CD4-positive, alpha-beta T cell treated with Interferon alpha-2 for 1 hour (primary cell): ENCODE measurements at regions not wholly inside any gene's neighbourhood (a gene's known extent, or its start where the extent isn't known, plus 50 kb on each side); places are given as distances from the start of the nearest gene placed in this dataset.

Experiments used
- DNase-seq, 2 donors: peaks; one replicate each; pipeline ENCODE4 v3.0.0-alpha.2; 2020 to 2022

DNA sequence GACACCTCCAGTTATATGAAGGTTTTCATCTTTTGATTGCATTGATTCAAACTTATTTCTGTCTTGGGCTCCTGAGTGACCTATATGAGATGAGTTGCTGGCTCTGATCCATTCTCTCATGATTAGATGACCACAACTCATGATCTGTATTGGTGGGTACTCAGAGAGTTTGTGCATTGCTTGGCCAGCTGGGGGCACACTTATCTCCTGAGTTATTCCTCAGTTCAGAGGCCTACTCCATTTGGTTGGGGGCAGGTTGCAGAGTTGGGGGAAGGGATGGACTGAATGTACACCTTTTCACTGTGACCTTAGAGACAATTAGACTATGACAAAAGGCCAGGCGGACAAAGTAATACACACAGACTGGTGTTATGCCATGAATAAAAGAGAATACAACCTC lies 166.2 kb upstream of the SEMA6D start:
- DNase-seq = no peak

- DNase-seq = no peak
These were observed 165.8 kb upstream of the SEMA6D start for GRCh38 chr15:47551546-47551945.

- no peak for DNase-seq
These were observed 164.2 kb upstream of the SEMA6D start for GRCh38 chr15:47552978-47553608.

DNA sequence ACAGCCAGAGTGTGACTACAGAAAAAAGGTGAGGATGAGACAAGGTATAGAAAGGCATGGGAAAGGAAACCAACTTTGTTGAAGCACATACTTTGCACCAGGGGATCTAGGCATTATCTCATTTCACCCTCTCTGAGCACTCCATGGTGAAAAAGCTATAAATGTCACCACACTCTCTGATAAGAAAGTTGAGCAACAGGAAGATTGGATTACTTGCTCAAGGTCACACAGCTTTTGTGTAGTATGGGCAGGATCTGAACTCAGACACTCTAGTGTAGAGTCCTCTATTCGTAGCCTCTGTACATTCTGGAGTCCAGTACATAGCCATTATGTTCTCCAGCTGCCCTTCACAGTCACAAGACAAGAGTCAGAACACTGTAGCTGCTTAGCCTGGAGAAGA lies 163.4 kb upstream of the SEMA6D start:
- no peak for DNase-seq

DNA sequence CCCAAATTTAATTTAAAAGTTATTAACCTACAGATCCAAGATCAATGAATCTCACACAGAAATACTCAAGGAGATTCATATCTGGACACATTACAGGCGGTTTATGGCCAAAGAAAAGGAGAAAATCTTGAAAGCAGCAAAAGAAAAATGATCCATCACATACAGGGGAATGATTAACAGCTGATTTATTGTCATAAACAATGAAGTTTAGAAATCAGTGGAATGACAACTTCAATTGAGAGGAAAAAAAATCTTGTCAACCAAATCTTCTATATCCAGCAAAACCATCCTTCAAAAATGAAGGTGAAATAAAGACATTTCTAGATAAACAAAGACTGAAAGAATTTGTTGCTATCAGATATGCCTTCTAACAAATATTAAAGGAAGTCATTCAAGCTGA lies 156.2 kb upstream of the SEMA6D start:
- DNase-seq = no peak

DNA sequence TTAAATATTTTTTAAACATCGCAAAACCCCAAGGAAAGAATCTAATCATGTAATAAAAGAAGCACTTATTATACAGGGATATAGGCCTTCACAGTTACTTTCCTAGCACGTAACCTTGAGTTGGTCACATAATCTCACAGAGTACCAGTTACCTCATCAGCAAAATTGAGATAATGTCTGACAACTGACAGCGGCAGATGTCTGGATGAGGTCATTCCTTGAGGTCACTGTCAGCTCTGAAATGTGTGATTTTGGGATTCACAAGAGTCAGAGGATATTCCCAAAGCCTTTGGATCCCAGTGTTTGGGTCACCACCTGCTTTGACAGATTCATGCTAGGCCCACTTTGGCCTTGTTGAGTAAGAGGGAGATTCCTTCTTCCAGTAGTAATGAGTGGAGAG lies 151.4 kb upstream of the SEMA6D start:
- no peak for DNase-seq

DNA sequence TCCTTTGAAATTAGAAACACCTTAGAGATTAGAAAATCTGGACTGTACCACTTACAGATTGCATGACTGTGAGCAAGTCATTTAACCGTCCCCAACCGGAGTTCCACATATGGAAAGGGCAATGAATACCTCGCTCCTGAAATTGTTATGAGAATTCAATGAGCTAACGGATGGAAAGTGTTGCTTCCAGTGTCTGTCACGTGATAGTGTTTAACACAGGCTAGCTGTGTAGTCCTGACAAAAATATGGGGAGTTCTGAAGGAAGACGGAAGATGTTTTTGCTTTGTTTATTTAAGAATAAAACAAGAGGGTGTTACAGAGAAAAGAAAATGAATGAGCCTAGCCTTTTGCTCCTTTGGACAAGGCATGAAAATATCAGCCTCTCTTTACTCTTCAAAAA lies 150.7 kb upstream of the SEMA6D start:
- DNase-seq = no peak

DNA sequence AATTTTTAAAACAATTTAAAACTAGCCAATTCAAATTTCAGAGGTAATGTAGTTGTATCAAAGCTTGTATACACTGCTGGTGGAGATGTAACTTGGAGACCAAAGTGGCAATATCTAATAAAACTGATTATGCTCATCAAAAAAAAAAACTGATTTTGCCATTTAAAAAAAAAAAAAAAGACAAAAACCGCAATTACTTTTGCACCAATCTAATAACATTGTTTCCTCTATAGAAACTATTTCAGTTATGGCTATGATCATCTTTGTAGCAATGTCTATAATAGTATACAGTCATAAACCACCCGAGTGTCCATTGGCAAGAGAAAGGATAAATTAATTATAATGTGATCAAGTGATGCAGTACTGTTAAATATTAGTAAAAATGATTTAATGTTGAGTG lies 149.3 kb upstream of the SEMA6D start:
- DNase-seq = no peak

DNA sequence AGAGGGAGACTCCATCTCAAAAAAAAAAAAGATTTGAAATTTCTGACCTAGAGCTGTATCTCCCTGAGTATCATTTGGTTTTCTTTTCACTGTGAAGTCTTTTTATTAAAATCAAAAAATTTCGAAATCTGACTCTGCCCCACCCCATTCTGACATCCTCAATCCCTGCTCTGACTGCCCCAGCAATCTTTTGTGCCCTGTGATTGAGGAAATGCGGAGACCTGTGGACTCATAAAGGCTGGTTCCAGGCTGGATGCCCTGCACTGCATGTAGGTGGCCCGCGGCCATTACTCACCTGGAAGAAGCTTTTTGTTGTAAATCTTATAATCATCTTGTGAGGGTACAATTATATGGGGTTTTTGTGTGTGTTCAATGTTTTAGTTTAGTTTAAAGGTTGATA lies 147.3 kb upstream of the SEMA6D start:
- no peak for DNase-seq

GRCh38 chr15:47570451-47570850 lies 146.9 kb upstream of the SEMA6D start:
- no peak for DNase-seq

DNA sequence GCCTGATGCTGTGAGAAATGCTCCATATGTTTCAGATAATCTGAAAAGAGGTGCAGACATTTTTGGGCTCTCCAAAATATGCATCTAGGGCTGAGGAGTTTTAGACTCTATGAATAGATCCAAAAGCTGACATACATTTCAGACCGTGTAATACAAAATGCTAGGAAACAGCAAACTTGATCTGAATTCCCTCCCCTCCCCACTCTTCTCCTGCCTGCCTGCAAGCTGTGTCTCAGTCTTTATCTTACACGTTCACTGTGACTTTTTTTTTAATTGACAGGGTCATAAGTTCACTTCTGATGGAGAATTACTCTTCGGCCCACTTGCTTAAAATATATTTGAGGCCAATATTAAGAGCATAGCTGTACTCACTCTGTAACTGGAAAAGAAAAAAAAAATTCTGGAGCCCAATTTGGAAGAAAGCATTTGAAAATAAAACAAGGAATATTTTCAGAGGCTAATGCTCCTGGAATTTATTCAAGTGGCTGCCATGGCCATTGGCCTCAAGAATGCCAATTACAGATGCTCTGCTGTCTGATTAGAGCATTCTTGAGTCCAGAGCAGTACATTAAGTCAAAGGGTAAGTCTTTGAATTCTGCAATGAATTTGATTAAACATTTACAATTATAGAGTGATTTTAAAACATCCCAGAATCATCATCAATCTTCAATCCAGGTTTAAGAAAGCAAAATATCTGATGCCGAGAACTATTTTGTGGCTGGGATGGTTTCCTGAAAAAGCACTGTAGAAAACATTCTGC lies 146.2 kb upstream of the SEMA6D start:
- no peak for DNase-seq

DNA sequence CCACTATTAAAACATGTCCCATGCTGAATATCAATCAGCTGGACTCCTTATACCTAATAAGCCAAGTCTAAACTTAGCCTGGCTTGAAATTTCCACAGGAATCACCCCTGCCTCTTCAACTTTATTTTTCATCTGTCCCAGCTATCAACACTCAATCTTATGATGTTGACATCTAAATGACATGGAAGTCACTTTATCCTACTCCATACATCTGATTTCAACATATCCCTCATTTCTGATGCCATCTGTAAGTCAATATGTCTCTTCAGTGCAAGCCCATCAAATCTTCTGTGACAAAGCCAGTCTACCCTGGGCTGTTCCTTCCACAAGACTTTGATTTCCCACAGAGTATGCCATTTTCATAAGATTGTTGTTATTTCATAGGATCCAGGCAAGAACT lies 143.6 kb upstream of the SEMA6D start:
- DNase-seq = no peak

DNA sequence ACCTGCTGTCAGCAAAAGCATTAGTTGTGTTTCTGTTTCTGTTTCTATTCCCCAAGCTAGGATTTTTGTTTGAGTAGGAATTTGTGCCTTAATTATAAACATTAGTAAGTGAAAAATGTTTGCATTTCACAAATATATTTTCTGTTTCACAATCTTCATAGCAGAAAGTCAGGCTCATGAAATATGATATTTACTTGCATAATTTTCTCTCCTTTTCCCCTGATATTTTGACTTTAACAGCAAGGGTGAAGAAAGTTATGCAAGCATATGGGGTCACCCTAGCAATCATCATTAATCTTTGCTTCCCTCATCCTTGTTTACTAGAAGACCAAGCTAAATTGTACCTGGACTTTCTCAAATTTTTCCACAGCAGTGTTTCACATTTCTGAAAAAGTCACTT lies 140.3 kb upstream of the SEMA6D start:
- no peak for DNase-seq

DNA sequence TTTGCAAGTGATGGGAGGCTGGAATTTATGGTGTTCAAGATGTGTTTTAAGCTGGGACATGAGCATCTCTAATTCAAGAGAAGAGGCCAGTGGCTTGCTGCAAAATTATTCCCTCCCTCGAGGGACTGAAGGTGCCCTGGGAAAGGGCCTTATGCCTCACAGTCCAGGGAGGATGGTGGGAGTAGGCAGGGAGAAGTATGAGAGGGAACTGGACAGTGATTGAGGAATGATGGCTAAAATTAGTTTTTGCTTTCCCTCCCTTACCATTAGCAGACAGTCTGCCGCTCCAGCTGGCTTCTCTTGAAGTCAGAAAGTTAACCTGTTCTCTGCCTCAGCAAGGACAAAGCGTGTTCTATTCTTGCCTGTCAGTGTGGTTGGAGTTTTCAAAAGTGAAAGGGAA lies 139.8 kb upstream of the SEMA6D start:
- DNase-seq = no peak

GRCh38 chr15:47582233-47582632 lies 135.1 kb upstream of the SEMA6D start:
- no peak for DNase-seq

DNA sequence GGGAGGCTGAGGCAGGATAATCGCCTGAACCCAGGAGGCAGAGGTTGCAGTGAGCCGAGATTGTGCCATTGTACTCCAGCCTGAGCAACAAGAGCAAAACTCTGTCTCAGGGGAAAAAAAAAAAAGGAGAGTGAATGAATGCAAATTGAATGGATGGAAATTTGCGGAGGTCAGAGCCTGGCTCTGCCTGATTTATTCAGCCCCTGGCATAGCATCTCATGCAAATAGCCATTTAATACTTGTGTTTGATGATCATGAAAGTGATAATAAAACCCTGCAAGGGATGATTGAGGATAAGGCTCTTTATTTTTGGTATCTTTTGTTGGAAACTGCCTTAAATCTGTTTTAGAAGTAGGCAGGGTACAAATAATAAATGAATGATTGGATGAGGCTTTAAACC lies 133.0 kb upstream of the SEMA6D start:
- no peak for DNase-seq

DNA sequence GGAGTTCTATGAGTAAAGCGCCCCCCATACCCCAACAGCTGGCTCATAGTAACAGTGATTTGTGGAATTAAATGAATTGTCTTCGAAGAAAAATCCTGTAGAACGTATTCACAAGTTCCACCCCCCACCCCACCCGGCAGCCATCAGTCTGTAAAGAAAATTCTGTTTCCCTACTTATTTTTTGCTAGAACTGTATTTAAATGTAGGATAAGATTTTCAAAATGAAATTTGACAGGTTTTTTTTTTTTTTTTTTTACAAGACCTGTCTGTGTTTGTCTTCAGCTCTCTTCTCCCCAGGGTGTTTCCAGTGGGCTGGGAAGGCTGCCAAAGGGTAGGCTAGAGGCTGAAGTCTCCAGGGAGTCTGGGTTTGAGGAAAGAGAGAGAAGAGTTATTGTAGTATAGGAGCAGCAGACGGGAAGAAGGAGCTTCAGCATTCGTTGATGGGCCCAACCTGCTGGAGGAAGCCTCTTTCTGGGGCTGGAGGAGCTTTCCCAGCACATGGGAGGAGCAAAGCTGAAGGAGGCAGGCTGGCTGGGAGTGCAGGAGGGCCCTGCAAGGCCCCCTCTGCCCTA lies 130.6 kb upstream of the SEMA6D start:
- no peak for DNase-seq

DNA sequence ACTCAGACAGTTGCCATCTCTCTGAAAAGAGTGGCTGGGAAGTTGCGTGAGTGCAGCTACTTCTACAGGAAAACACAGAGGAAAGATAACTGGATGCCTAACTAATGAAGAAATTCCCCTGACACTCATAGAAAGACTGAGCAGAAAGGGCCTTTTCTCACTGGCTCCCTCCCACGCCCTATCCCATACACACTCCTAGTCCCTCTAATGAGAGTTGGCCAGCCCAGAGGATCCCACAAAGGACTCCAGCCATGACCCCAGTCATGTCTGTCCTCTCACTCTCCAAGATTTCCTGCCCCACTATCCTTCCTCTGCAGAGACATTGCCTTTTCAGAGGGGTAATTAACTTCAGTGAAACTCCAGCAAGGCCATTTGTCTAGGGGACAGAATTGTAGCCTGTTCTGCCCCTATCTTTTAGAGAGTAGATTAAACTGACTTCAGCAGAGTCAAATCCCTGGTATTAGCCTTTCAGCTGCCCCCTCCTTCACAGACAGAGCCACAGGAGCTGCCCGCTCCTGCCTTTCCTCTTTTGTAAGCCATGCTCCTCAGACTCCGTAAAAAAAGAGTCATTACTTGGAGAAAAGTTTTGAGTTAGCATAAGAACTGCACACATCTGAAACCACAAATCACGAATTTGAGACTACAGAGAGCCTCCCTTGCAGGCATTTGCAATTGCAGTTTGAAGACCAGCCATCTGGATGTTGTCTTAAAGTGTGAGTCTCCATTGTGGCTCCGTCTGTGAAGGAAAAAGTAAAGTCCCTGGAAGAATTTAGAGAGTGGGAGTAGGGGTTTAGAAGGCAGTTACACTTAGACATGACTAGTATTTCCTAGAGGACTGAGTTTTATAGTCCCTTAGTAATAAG lies 129.1 kb upstream of the SEMA6D start:
- no peak for DNase-seq

GRCh38 chr15:47588958-47589357 lies 128.3 kb upstream of the SEMA6D start:
- DNase-seq = no peak

DNA sequence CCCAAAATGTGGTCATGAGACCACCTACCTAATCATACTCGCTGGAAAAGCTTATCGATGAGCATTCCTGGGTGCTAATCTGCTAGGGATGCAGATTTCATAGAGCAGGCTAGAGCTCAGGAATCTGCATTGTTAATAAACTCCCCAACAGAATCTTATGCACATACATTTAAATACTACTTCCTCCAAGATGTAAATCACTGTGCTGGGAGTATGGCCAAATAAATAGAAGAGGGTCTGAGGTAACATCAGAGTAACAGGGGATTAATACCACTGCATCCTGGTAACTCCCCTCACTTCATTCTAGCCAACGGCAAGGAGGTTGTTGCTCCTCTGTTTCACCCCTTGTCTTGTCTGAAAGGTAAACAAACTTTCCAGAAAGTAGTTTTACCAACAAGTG lies 118.3 kb upstream of the SEMA6D start:
- DNase-seq = no peak

DNA sequence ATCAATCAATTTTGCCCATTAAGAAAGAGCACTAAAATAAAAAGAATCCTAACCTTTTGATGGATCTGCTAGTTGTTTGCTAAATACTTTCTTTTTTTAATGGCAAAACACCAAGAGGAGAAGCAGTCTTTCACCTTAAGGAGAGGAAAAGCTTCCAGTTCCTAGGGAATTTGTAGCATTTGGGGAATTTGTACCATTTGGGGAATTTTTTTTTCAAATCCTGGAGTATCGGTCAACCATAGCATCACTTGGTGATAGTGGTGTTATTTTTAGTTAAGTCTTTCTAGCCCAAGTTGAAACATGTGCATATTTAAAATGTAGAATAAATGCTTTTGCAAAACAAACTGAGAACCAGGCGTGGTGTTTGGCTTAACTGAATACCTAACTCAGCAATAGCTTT lies 117.5 kb upstream of the SEMA6D start:
- no peak for DNase-seq

DNA sequence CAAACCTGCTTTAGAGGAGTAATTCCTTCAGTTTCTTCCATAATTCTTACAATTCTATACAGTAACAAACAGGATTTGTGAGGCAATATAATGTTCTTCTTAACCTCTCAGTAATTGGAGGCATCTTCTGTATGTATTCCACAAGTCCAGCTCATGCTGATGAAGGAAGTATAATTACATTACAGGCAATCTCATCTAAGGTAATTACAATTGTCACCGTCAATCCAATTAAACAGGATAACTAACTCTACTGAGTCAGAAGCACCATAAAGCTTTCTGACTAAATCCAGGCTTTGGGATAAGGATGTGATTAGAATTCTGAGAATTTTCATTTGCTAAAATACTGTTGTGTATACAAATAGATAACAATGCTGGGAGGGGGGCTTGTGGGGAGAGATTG lies 115.2 kb upstream of the SEMA6D start:
- DNase-seq = no peak

DNA sequence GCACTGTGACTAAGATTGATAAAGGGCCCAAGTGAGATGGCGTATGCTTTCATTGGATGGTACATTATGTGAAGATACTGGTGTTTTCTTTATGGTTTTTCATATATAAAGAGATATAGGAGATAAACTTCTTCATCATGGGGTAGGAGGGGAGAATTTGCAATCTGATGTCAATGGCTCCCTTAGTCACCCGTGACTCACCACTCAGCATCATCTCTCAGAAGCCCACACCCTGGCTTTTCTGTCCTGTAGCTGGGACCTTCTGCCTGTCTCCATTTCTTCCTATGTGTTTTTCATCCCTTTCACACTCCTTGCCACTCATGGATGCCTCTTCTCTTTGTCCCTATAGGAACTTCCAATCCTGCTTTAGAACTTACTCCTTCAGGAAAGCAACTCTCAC lies 114.3 kb upstream of the SEMA6D start:
- DNase-seq = no peak

- no peak for DNase-seq
These were observed 109.6 kb upstream of the SEMA6D start for GRCh38 chr15:47607695-47608094.
